ENCODE measurements at regions not wholly inside any gene's neighbourhood (a gene's known extent, or its start where the extent isn't known, plus 50 kb on each side); places are given as distances from the start of the nearest gene placed in this dataset.
"Not testable (repeated sequence)": the region's sequence is repeated elsewhere in the genome, so short reads cannot be mapped to it uniquely, and the experiment has no call there.

DNA sequence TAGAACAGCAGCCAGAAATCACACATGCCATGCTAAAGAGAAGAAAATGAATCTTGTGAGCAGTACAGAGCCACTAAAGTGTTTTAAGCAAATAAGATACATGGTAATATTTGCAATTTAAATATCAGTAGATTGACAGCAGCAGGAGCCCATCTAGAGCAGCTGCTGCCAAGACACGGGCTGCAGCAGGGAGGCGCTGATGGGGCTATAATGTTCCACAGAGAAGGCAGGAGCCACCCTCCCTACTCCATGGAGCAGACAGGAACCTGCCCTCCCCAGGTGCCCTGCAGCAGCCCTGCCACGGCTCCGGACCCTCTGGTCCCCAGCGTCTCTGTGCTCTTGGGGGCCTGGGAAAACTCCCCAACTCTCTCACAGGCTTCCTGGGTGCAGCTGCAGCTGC, 224.1 kb upstream of the ISL1 start:
- no peak for DNase-seq (ENCODE audit: low read depth in 3 of 3, low spot score in 1 of 3)

DNA sequence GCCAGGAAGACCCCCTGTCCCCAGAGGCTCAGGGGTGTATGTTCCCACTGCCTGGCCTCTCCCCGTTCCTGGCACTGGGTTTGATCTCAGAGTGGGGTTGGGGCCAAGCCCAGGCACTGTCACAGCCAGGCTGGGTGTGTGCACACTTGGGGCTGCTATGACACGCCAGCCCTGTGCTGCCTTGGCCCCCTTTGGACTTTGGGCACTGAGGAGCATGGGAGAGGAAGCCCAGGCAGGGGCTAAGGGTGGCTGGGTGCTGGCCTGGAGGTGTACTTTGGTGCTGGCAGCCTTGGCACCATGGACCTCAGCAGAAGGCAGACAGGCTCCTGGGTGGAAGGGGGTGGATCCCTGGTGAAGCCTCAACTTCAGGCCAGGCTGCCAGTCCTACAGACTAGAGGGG, 223.6 kb upstream of the ISL1 start:
- no peak for DNase-seq (ENCODE audit: low read depth in 3 of 3, low spot score in 1 of 3)

DNA sequence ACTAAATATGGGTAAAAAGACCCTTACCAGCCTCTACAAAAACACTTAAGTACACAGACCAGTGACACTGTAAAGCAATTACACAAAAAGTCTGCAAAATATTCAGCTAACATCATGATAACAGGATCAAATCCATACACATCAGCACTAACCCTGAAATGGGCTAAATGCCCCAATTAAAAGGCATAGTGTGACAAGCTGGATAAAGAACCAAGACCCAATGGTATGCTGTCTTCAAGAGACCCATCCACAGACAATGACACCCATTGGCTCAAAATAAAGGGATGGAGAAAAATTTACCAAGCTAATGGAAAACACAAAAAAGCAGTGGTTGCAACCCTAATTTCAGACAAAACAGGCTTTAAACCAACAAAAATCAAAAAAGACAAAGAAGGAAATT, 221.0 kb upstream of the ISL1 start:
- DNase-seq (ENCODE audit: low read depth in 3 of 3, low spot score in 1 of 3), result no peak

DNA sequence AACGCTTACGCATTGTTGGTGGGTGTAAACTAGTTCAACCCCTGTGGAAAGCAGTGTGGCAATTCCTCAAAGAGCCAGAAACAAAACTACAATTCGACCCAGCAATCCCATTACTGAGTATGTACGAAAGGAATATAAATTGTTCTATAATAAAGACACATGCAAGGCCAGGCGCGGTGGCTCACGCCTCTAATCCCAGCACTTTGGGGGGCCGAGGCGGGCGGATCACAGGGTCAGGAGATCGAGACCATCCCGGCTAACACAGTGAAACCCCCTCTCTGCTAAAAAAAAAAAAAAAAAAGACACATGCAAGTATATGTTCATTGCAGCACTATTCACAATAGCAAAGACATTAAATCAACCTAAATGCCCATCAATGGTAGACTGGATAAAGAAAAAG, 217.6 kb upstream of the ISL1 start:
- DNase-seq (ENCODE audit: low read depth in 3 of 3, low spot score in 1 of 3), result not testable (repeated sequence)

GRCh38 chr5:51172903-51173626, 210.2 kb upstream of the ISL1 start:
- DNase-seq (ENCODE audit: low read depth in 3 of 3, low spot score in 1 of 3), result no peak

DNA sequence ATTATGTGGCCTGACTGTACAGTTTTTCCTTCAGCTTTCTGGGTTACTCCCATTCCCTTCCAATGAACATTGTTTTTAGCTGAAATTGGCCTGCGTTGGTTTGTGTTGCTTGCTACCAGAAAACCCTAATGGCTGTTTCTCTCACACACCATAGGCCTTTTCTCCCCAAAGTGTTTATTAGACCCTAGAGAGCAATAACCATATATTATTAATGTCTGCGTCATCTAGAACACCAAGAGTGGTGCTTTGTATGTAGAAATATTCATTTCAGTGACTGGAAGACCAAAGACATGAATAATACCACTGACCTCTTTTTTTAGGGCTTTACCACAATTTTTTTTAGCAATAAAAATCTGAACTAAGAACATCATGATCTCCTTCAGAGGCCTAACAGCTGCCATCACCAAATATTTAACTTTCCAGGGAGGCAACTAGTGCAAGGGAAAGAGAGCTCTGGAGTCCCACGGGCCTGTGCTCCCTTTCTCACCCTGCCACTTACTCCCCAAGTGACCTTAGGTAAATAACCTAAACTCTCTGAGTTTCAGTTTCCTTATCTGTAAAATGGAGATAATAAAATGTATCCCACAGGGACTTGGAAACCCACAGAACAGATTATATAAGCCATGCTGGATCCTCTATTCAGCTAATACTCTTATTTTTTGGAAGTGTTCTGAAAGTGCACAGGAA, 201.9 kb upstream of the ISL1 start:
- no peak for DNase-seq (ENCODE audit: low read depth in 3 of 3, low spot score in 1 of 3)

- no peak for DNase-seq (ENCODE audit: low read depth in 3 of 3, low spot score in 1 of 3)
Measured at GRCh38 chr5:51185850-51186329, 197.4 kb upstream of the ISL1 start.

DNA sequence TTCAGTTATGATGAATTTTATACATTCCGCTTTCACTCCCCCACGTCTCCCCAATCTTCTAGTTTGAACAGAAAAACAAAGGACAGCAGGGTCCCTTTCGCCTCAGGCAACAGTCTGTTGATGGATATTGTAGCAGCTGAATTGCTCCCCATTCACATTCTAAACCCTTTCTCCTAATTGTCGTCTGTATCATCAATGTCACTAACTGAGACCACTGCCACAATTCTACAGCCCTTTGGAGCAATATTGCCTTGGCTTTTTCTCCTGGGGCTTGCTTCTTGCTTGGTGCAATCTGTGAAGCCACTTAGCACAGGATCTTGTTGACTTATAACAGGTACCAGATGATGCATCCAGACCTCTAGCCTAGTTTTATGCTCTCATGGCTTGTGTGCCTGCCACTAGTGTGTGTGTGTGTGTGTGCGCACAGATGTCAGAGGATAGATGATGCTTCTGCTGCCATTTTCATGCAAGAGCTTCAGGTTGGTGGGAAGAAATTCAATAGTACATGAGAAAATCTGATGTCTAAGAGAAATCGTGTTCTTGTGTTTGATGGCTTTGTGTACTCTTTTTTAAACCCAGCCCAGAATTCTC, 195.2 kb upstream of the ISL1 start:
- DNase-seq (ENCODE audit: low read depth in 3 of 3, low spot score in 1 of 3), result no peak

- DNase-seq (ENCODE audit: low read depth in 3 of 3, low spot score in 1 of 3), result no peak
Measured at GRCh38 chr5:51194671-51195070, 188.6 kb upstream of the ISL1 start.

GRCh38 chr5:51201024-51201423, 182.2 kb upstream of the ISL1 start:
- DNase-seq (ENCODE audit: low read depth in 3 of 3, low spot score in 1 of 3), result no peak

DNA sequence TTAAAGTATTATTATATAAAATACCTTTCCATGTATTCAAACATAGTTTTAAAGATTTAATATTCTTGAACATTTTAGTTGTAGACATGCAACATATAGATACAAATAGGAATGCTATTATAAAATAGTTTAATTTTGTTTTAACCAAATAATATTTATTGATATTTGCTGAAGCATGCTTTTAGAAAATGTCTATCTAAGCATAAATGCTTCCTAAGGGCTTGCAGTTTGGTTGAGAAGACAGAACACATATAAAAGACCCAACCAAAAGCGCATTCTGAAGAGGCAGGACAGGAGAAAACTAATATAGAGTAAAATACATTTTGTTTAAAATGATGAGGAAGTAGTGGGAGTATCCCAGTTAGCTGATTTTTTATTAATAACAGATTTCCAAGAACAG, 181.5 kb upstream of the ISL1 start:
- no peak for DNase-seq (ENCODE audit: low read depth in 3 of 3, low spot score in 1 of 3)

- no peak for DNase-seq (ENCODE audit: low read depth in 3 of 3, low spot score in 1 of 3)
Measured at GRCh38 chr5:51202161-51202560, 181.1 kb upstream of the ISL1 start.

DNA sequence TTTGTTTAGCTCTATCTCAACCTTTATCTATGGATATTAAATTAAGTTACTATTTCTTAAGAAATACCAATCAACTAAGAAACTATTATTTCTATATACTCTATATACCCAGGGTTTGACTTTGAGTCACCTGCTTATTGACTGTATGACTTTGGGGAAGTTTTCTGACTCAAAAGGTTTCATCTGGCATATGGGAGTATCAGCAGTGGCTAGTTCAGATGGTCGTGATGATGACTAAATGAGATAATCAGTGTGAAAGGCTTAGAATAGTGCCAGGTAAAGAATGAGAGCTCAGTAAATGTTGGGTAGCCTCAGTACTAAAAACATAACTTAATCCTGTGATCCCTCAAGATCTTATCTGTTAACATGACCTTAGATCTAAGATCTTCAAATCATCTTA, 179.7 kb upstream of the ISL1 start:
- no peak for DNase-seq (ENCODE audit: low read depth in 3 of 3, low spot score in 1 of 3)

DNA sequence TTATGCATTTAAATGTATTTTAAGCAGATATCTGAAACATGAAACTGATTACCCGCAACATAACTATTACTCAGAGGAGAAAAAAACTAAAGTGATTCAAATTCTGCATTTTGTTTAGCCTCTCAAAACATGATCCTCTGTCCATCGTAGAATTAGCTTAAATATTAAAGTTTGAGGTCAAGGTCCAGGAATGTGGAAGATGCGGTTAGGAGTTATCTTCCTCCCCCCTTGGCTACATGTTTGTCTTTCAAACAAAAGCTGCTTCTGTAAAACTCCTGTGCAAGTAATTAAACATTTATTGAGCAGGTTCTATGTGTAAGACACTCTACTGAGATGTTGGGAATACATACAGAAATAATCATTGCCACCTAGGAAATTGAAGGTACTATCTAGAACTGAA, 175.0 kb upstream of the ISL1 start:
- no peak for DNase-seq (ENCODE audit: low read depth in 3 of 3, low spot score in 1 of 3)

GRCh38 chr5:51214746-51215145, 168.5 kb upstream of the ISL1 start:
- DNase-seq (ENCODE audit: low read depth in 3 of 3, low spot score in 1 of 3), result no peak

GRCh38 chr5:51225789-51226742, 157.2 kb upstream of the ISL1 start:
- DNase-seq (ENCODE audit: low read depth in 3 of 3, low spot score in 1 of 3), result no peak

GRCh38 chr5:51227963-51228470, 155.2 kb upstream of the ISL1 start:
- DNase-seq (ENCODE audit: low read depth in 3 of 3, low spot score in 1 of 3), result no peak

DNA sequence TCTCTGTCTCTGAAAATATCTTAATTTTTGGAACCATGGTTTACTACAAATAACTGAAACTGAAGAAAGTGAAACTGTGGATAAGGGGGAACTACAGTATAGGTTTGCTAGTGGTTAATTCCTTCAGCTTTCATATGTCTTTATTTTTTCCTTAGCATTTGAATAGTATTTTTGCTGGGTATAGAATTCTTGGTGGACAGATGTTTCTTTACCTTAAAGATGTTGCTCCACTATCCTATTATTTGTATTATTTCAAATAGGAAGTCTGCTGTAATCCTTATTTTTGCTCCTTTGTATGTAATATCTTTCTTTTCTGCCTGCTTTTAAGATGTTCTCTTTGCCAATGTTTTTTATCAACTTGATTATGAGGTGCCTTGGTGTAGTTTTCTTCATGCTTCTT, 152.9 kb upstream of the ISL1 start:
- DNase-seq (ENCODE audit: low read depth in 3 of 3, low spot score in 1 of 3), result no peak

DNA sequence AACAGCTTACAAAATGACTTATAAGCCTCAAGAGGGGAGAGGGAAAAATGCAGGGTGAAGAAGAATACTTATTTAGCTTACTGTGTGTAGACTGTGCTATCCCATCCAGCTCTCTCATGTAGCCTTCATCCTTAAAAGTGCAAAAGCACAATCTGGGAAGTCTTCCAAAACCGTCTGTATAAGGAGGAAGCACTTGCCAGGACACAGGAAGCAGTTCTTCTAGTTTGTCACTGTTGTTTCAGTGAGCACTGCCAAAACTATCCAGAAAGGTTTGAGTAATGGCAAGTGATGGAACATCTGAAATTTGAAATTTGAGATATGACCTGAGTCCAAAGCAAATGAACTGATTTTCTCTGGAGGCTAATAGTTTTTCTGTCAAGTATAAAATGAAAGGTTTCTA, 140.8 kb upstream of the ISL1 start:
- no peak for DNase-seq (ENCODE audit: low read depth in 3 of 3, low spot score in 1 of 3)

DNA sequence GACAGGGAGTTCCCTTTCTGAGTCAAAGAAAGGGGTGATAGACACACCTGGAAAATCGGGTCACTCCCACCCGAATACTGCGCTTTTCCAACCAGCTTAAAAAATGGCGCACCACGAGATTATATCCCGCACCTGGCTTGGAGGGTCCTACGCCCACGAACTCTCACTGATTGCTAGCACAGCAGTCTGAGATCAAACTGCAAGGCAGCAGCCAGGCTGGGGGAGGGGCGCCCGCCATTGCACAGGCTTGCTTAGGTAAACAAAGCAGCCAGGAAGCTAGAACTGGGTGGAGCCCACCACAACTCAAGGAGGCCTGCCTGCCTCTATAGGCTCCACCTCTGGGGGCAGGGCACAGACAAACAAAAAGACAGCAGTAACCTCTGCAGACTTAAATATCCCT, 132.3 kb upstream of the ISL1 start:
- DNase-seq (ENCODE audit: low read depth in 3 of 3, low spot score in 1 of 3), result not testable (repeated sequence)

GRCh38 chr5:51271261-51271660, 112.0 kb upstream of the ISL1 start:
- DNase-seq (ENCODE audit: low read depth in 3 of 3, low spot score in 1 of 3), result no peak
